GM10266 (cell line): ENCODE measurements at regions not wholly inside any gene's neighbourhood (a gene's known extent, or its start where the extent isn't known, plus 50 kb on each side); places are given as distances from the start of the nearest gene placed in this dataset.

ENCODE experiments used
- DNase-seq: peaks from one replicate; pipeline ENCODE4 v3.0.0; 2012; ENCODE audit errors: extremely low spot score
- TF ChIP-seq, protein P1 (sequence below): IDR thresholded peaks from 2 replicates; pipeline ENCODE4 v1.5.1; 2012; ENCODE audit warnings: mild to moderate bottlenecking, low read depth; ENCODE audit not compliant: control insufficient read depth, insufficient read depth; ENCODE audit errors: missing control alignments

DNA sequence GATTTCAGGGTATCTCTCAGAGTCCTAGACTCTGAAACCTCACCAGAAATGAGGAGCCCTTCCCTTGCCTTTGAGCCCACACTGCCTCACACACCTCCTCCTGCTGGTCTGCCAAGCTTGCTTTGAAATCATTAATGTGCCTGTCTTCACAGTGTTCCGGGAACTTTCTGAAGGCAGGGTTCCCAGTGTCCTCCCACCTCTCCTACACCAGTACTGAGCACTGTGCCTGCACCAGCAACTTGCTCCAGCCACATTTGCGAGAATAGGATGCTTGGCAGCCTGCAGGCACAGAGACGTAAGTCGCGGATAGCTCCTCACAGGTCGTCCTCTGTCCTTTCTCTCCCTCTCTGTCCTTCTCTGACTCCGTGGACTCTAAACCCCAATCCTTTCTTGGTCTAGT, 408.4 kb upstream of the EEF2KMT start:
- no peak for DNase-seq
- TF ChIP-seq, protein P1, sequence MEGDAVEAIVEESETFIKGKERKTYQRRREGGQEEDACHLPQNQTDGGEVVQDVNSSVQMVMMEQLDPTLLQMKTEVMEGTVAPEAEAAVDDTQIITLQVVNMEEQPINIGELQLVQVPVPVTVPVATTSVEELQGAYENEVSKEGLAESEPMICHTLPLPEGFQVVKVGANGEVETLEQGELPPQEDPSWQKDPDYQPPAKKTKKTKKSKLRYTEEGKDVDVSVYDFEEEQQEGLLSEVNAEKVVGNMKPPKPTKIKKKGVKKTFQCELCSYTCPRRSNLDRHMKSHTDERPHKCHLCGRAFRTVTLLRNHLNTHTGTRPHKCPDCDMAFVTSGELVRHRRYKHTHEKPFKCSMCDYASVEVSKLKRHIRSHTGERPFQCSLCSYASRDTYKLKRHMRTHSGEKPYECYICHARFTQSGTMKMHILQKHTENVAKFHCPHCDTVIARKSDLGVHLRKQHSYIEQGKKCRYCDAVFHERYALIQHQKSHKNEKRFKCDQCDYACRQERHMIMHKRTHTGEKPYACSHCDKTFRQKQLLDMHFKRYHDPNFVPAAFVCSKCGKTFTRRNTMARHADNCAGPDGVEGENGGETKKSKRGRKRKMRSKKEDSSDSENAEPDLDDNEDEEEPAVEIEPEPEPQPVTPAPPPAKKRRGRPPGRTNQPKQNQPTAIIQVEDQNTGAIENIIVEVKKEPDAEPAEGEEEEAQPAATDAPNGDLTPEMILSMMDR = no peak

- DNase-seq = no peak
- TF ChIP-seq, protein P1 = no peak
Observed at GRCh38 chr16:5505091-5505887, 407.7 kb upstream of the EEF2KMT start.

- TF ChIP-seq, protein P1 = no peak
Observed at GRCh38 chr16:5504064-5504781, 406.6 kb upstream of the EEF2KMT start.

GRCh38 chr16:5502944-5503343, 405.3 kb upstream of the EEF2KMT start:
- DNase-seq = no peak
- TF ChIP-seq, protein P1 = no peak

More at GRCh38 chr16:5504064-5504781, 406.6 kb upstream of the EEF2KMT start:
- DNase-seq = no peak

DNA sequence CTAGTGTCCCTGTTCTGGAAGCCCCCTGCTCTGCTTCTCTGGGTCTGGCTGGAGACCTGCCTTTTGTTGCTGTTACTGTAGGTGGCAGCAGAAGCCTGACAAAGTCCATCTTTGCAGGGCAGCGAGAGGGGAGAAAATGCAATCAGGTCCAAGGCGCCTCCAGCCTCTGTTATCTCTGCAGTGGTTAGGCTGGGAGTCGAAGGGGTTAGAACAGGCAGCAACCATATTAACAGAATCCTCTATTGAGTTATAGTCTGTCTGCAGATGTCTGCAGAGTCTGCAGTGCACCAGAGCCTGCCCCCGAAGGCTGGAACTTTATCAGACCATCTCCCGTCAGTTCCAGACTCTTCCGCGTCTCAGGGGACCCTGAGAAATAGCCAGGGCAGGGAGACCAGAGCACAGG, 404.9 kb upstream of the EEF2KMT start:
- DNase-seq = no peak
- TF ChIP-seq, protein P1 = peak; percentile 41

DNA sequence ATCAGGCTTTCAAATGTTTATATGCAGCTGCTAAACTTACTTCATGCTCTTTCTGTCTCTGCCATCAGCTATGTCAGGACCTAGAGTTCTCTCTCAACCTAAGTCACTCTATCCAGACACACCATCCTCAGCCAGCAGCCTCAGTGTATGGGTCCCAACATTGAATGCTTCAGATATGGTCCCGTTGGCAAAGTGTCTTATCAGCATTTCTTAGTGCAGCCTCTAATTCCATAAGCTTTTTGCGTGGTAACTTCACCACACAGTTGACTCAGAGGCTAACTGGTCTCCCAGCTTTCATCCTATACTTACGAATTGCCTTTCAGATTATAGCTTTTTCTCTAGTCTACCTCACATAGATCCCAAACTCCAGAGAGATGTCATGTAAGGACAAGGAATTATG, 402.9 kb upstream of the EEF2KMT start:
- no peak for DNase-seq
- TF ChIP-seq, protein P1 = no peak

DNA sequence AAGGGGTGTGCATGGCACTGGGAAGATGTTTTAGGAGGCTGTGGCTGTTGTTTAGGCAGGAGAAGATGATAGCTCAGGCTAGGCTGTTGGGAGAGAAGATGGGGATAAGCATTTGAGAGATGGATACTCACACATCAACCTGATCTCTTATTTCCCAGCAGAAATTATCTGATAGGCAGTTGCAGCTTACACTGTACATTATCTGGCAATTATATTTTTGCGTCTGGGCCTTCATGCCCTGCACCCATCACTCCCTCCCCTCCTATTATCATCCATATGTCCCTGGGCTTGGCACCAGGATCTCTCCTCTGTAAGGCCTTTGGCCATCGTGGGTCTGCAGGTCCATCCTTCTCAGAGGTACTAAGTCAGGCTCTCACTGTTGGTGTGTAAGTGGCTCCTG, 401.0 kb upstream of the EEF2KMT start:
- TF ChIP-seq, protein P1 = no peak
- no peak for DNase-seq
